Subcutaneous abdominal adipose tissue (tissue), 5 donors: ENCODE measurements at regions not wholly inside any gene's neighbourhood (a gene's known extent, or its start where the extent isn't known, plus 50 kb on each side); places are given as distances from the start of the nearest gene placed in this dataset.
"Not testable (repeated sequence)": the region's sequence is repeated elsewhere in the genome, so short reads cannot be mapped to it uniquely, and the experiment has no call there.

Experiments used
- H3K27ac ChIP-seq: one replicate; pipeline ENCODE4 v1.7.0; 2013; ENCODE audit warnings: low read depth, mild to moderate bottlenecking, inconsistent platforms, low read length, moderate library complexity
- H3K27me3 ChIP-seq, 5 donors: one replicate each; pipeline ENCODE4 v1.7.0; 2013; ENCODE audit warnings: low read length in 5 of 5, inconsistent platforms in 1 of 5; ENCODE audit not compliant: control insufficient read depth in 5 of 5, insufficient read depth in 4 of 5
- H3K36me3 ChIP-seq, 5 donors: one replicate each; pipeline ENCODE4 v1.7.0; 2013; ENCODE audit warnings: low read length in 5 of 5; ENCODE audit not compliant: control insufficient read depth in 5 of 5, insufficient read depth in 5 of 5
- H3K4me1 ChIP-seq, 5 donors: one replicate each; pipeline ENCODE4 v1.7.0; 2013; ENCODE audit warnings: low read length in 5 of 5, mild to moderate bottlenecking in 3 of 5, moderate library complexity in 1 of 5; ENCODE audit not compliant: control insufficient read depth in 5 of 5, insufficient read depth in 5 of 5
- H3K4me3 ChIP-seq, 5 donors: one replicate each; pipeline ENCODE4 v1.7.0; 2013; ENCODE audit warnings: low read length in 5 of 5, low read depth in 1 of 5
- H3K9ac ChIP-seq, 5 donors: one replicate each; pipeline ENCODE4 v1.7.0; 2013; ENCODE audit warnings: low read length in 5 of 5, mild to moderate bottlenecking in 4 of 5, moderate library complexity in 3 of 5
- H3K9me3 ChIP-seq, 5 donors: one replicate each; pipeline ENCODE4 v1.7.0; 2013; ENCODE audit warnings: low read length in 5 of 5; ENCODE audit not compliant: control insufficient read depth in 5 of 5
- donor health status: healthy.
- donor health status: healthy.
- donor health status: healthy.
- donor health status: healthy.
- donor health status: healthy.

GRCh38 chr5:131107128-131107527, 57.9 kb downstream of the HINT1 start:
- Histone ChIP-seq H3K4me1 (no peaks in the 10 kb centered on the region), H3K9me3 (no peaks in the 10 kb centered on the region), H3K27ac (no peak overlapping the region), H3K9ac (no peak overlapping the region), H3K36me3 (no peaks in the 10 kb centered on the region), H3K4me3 (no peak overlapping the region), H3K27me3 (no peaks in the 10 kb centered on the region)

- Histone ChIP-seq H3K27me3 (no peaks in the 10 kb centered on the region), H3K27ac (no peak overlapping the region), H3K4me1 (no peaks in the 10 kb centered on the region), H3K4me3 (no peak overlapping the region), H3K36me3 (no peaks in the 10 kb centered on the region), H3K9ac (no peak overlapping the region), H3K9me3 (no peaks in the 10 kb centered on the region)
Observed at GRCh38 chr5:131104169-131104808, 60.8 kb downstream of the HINT1 start.

- Histone ChIP-seq H3K4me3 (no peak overlapping the region), H3K27ac (no peak overlapping the region), H3K9me3 (peaks cover 0 to 3% (median 0%) of the 10 kb centered on the region in 5 donors), H3K36me3 (no peaks in the 10 kb centered on the region), H3K4me1 (no peaks in the 10 kb centered on the region), H3K27me3 (no peaks in the 10 kb centered on the region), H3K9ac (no peak overlapping the region)
Observed at GRCh38 chr5:131096774-131097710, 68.0 kb downstream of the HINT1 start.

GRCh38 chr5:131095561-131095960, 69.5 kb downstream of the HINT1 start:
- H3K36me3 ChIP-seq, H3K9ac ChIP-seq, H3K27me3 ChIP-seq, H3K4me3 ChIP-seq, H3K27ac ChIP-seq, H3K9me3 ChIP-seq, H3K4me1 ChIP-seq: not testable (repeated sequence)

GRCh38 chr5:131084436-131084835, 80.6 kb downstream of the HINT1 start:
- H3K4me1 ChIP-seq, result peaks cover 0 to 11% (median 6%) of the 10 kb centered on the region in 5 donors
- no peak overlapping the region for H3K4me3 ChIP-seq
- H3K9ac ChIP-seq, result no peak overlapping the region
- no peaks in the 10 kb centered on the region for H3K27me3 ChIP-seq
- no peak overlapping the region for H3K27ac ChIP-seq
- no peaks in the 10 kb centered on the region for H3K9me3 ChIP-seq
- H3K36me3 ChIP-seq, result no peaks in the 10 kb centered on the region

- no peaks in the 10 kb centered on the region for H3K9me3 ChIP-seq
- no peak overlapping the region for H3K4me3 ChIP-seq
- H3K36me3 ChIP-seq, result no peaks in the 10 kb centered on the region
- H3K27ac ChIP-seq, result no peak overlapping the region
- peaks cover 0 to 11% (median 6%) of the 10 kb centered on the region in 5 donors for H3K4me1 ChIP-seq
- H3K9ac ChIP-seq, result no peak overlapping the region
- no peaks in the 10 kb centered on the region for H3K27me3 ChIP-seq
Observed at GRCh38 chr5:131081913-131082488, 83.1 kb downstream of the HINT1 start.

- Histone ChIP-seq H3K36me3 (no peaks in the 10 kb centered on the region), H3K27me3 (no peaks in the 10 kb centered on the region), H3K9me3 (no peaks in the 10 kb centered on the region), H3K27ac (no peak overlapping the region), H3K4me3 (no peak overlapping the region), H3K4me1 (peaks cover 0 to 11% (median 6%) of the 10 kb centered on the region in 5 donors), H3K9ac (no peak overlapping the region)
Observed at GRCh38 chr5:131081374-131081773, 83.7 kb downstream of the HINT1 start.

GRCh38 chr5:131079232-131079631, 85.8 kb downstream of the HINT1 start:
- H3K9me3 ChIP-seq, result no peaks in the 10 kb centered on the region
- H3K4me3 ChIP-seq, result no peak overlapping the region
- no peak overlapping the region for H3K9ac ChIP-seq
- no peak overlapping the region for H3K27ac ChIP-seq
- no peaks in the 10 kb centered on the region for H3K36me3 ChIP-seq
- no peaks in the 10 kb centered on the region for H3K27me3 ChIP-seq
- peaks cover 0 to 11% (median 6%) of the 10 kb centered on the region in 5 donors for H3K4me1 ChIP-seq

- H3K9ac ChIP-seq, result no peak overlapping the region
- H3K27ac ChIP-seq, result no peak overlapping the region
Observed at GRCh38 chr5:131068893-131069643, 96.0 kb downstream of the HINT1 start.

More at GRCh38 chr5:131068893-131069643, 96.0 kb downstream of the HINT1 start:
- Histone ChIP-seq H3K36me3 (no peaks in the 10 kb centered on the region), H3K27me3 (no peaks in the 10 kb centered on the region), H3K9me3 (peaks cover 0 to 12% (median 6%) of the 10 kb centered on the region in 5 donors), H3K4me3 (no peak overlapping the region), H3K4me1 (no peaks in the 10 kb centered on the region)
